Glomerular endothelial cell (primary cell): ENCODE measurements at regions not wholly inside any gene's neighbourhood (a gene's known extent, or its start where the extent isn't known, plus 50 kb on each side); places are given as distances from the start of the nearest gene placed in this dataset.
"Not testable (repeated sequence)": the region's sequence is repeated elsewhere in the genome, so short reads cannot be mapped to it uniquely, and the experiment has no call there.

Experiments used
- DNase-seq: peaks from one replicate; pipeline ENCODE4 v3.0.0-alpha.2; 2011; ENCODE audit warnings: low read depth, low spot score; ENCODE audit errors: extremely low read depth

GRCh38 chr3:67981077-67981476 is 326.7 kb upstream of the SUCLG2 start:
- no peak for DNase-seq

- no peak for DNase-seq
Observed at GRCh38 chr3:67979342-67979741, 324.9 kb upstream of the SUCLG2 start.

GRCh38 chr3:67977762-67978161 is 323.4 kb upstream of the SUCLG2 start:
- DNase-seq: no peak

- DNase-seq: no peak
Observed at GRCh38 chr3:67976663-67977062, 322.3 kb upstream of the SUCLG2 start.

GRCh38 chr3:67964596-67964995 is 310.2 kb upstream of the SUCLG2 start:
- no peak for DNase-seq

GRCh38 chr3:67957268-67957667 is 302.9 kb upstream of the SUCLG2 start:
- no peak for DNase-seq

GRCh38 chr3:67947808-67948508 is 293.5 kb upstream of the SUCLG2 start:
- no peak for DNase-seq

GRCh38 chr3:67946436-67946835 is 292.0 kb upstream of the SUCLG2 start:
- DNase-seq: no peak

- no peak for DNase-seq
Observed at GRCh38 chr3:67943546-67943945, 289.1 kb upstream of the SUCLG2 start.

GRCh38 chr3:67941433-67942030 is 287.1 kb upstream of the SUCLG2 start:
- DNase-seq: no peak

GRCh38 chr3:67940210-67940952 is 286.0 kb upstream of the SUCLG2 start:
- DNase-seq: no peak

GRCh38 chr3:67937498-67938118 is 283.2 kb upstream of the SUCLG2 start:
- DNase-seq: no peak

GRCh38 chr3:67930394-67930793 is 276.0 kb upstream of the SUCLG2 start:
- DNase-seq: not testable (repeated sequence)

- DNase-seq: no peak
Observed at GRCh38 chr3:67923796-67924195, 269.4 kb upstream of the SUCLG2 start.

GRCh38 chr3:67920969-67921368 is 266.6 kb upstream of the SUCLG2 start:
- no peak for DNase-seq

GRCh38 chr3:67920311-67920710 is 265.9 kb upstream of the SUCLG2 start:
- DNase-seq: no peak

- DNase-seq: no peak
Observed at GRCh38 chr3:67916353-67916752, 261.9 kb upstream of the SUCLG2 start.

- DNase-seq: no peak
Observed at GRCh38 chr3:67907735-67908134, 253.3 kb upstream of the SUCLG2 start.

- no peak for DNase-seq
Observed at GRCh38 chr3:67906261-67906660, 251.8 kb upstream of the SUCLG2 start.

- DNase-seq: no peak
Observed at GRCh38 chr3:67901681-67902080, 247.3 kb upstream of the SUCLG2 start.

GRCh38 chr3:67898916-67899315 is 244.5 kb upstream of the SUCLG2 start:
- no peak for DNase-seq
